MCF 10A (cell line): ENCODE measurements at regions not wholly inside any gene's neighbourhood (a gene's known extent, or its start where the extent isn't known, plus 50 kb on each side); places are given as distances from the start of the nearest gene placed in this dataset.

Experiments
- BruUV-seq: library from RNA; stranded (reverse); fragments of 400-500 nt; replicated peaks from 2 replicates; lab custom pipeline; 2021; lab: Mats Ljungman, UMichigan
- CTCF ChIA-PET: fragments of 300-600 bp; sonication (Branson Sonifier 250); formaldehyde crosslinking; extraction: SDS; loops from one replicate; lab custom pipeline; 2021; ENCODE audit warnings: antibody characterized with exemption, inconsistent platforms; lab: Yijun Ruan, JAX
- POLR2A ChIA-PET: fragments of 300-600, 350-650 bp; sonication (Branson Sonifier 250); formaldehyde crosslinking; extraction: SDS; loops from one replicate; lab custom pipeline; 2020; ENCODE audit warnings: antibody characterized with exemption, inconsistent platforms; lab: Yijun Ruan, JAX
- DNase-seq: peaks from one replicate; pipeline ENCODE4 v3.0.0-alpha.2; 2018; ENCODE audit not compliant: unreplicated experiment
- H3K27ac Mint-ChIP-seq: one replicate; pipeline ENCODE4 v1.8.0; 2022; ENCODE audit warnings: mild to moderate bottlenecking, low read depth, mixed read lengths; ENCODE audit not compliant: unreplicated experiment
- H3K27me3 Mint-ChIP-seq: one replicate; pipeline ENCODE4 v1.8.0; 2022; ENCODE audit warnings: mixed read lengths; ENCODE audit not compliant: insufficient read depth, unreplicated experiment
- H3K36me3 Mint-ChIP-seq: one replicate; pipeline ENCODE4 v1.8.0; 2022; ENCODE audit warnings: mild to moderate bottlenecking, moderate library complexity, mixed read lengths; ENCODE audit not compliant: insufficient read depth, unreplicated experiment
- H3K4me1 Mint-ChIP-seq: one replicate; pipeline ENCODE4 v1.8.0; 2022; ENCODE audit warnings: mixed read lengths; ENCODE audit not compliant: insufficient read depth, unreplicated experiment
- H3K4me3 Mint-ChIP-seq: one replicate; pipeline ENCODE4 v1.8.0; 2022; ENCODE audit warnings: mild to moderate bottlenecking, moderate library complexity, mixed read lengths; ENCODE audit not compliant: unreplicated experiment
- H3K9me3 Mint-ChIP-seq: one replicate; pipeline ENCODE4 v1.8.0; 2022; ENCODE audit warnings: mixed read lengths; ENCODE audit not compliant: unreplicated experiment
- CTCF ChIP-seq: fragments of 200-600 bp; IDR thresholded peaks from one replicate; pipeline ENCODE4 v1.8.0; 2022; ENCODE audit warnings: antibody characterized with exemption, mild to moderate bottlenecking; ENCODE audit not compliant: unreplicated experiment
- intact Hi-C: fragments of 100-400 bp; cut with micrococcal nuclease; formaldehyde crosslinking; loops from 2 replicates; pipeline ENCODE4 v1.14.1; 2022

DNA sequence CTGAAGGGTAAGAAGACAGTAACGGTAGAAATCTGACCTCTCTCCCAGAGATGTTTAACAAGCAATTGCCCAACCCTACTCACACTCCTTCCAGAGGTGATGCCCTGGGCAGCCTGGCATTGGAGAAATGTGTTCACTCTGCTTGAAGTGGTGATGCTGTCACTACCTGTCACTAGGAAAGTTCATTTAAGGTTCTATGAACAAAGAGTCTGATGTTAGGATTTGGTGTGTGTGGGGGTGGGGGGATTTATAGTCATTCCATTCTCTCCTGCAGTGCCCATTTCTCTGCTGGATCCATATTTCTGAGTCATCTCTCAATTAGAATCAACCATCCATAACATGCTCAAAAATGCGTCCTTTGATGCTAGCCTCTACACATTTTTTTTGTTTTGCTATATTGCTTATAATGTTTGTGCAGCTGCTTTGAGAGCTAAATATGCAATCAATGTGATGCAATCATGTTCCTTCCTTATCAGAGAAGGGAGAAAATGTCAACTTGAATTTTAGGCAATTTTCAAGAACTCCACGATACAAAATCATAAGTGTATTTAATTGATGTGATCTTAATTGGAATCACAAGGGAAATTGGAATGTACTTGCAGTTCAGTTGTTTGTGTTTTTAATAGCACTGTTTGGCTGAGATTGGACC lies 173.9 kb downstream of the DUSP10 start:
- Mint-ChIP-seq H3K4me1 (no peaks in the 10 kb centered on the region), H3K27me3 (no peaks in the 10 kb centered on the region), H3K4me3 (no peak overlapping the region), H3K9me3 (no peaks in the 10 kb centered on the region), H3K36me3 (no peaks in the 10 kb centered on the region), H3K27ac (no peak overlapping the region)
- POLR2A ChIA-PET: interaction anchor here (1.2 to 1.4 kb wide), 2 partner anchors 11 to 174 kb away, joined by 3 to 5 read pairs; partner anchors contain the start of gene DUSP10
- no TSS peak for BruUV-seq
- DNase-seq: no peak
- intact Hi-C loops: no loop called here
- CTCF ChIA-PET: interaction anchor here (0.6 kb wide), 1 partner anchor 91 kb away, joined by 3 read pairs; no protein-coding TSS in a partner anchor
- TF ChIP-seq CTCF: no peak

DNA sequence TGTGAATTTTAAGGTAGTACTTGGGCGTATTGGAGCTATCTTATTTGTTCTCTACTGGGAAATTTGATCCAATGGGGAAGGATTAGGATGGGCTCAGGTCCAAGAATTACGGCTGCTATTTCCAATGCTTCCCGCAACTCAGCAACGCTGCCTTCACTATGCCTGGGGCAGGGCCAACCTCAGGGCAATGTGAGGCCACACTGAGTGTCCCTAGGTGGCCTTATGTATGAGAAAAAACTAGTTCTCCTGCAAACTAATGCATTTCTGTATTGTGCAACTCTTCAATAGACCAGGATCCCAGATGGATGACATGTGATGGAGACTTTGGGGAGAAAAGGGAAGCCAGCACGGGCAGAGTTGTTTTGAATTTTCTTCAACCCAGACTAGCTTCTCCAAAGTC lies 168.1 kb downstream of the DUSP10 start:
- POLR2A ChIA-PET: interaction anchor here (0.7 to 1.4 kb wide), 2 partner anchors 16 to 600 kb away, joined by 3 to 4 read pairs; no protein-coding TSS in a partner anchor
- no peaks in the 10 kb centered on the region for H3K27me3 Mint-ChIP-seq
- intact Hi-C loops: no loop called here
- DNase-seq: peak; percentile 27
- no peaks in the 10 kb centered on the region for H3K4me1 Mint-ChIP-seq
- no peaks in the 10 kb centered on the region for H3K36me3 Mint-ChIP-seq
- no peak for TF ChIP-seq CTCF
- no peak overlapping the region for H3K4me3 Mint-ChIP-seq
- peaks cover 21% of the 10 kb centered on the region for H3K9me3 Mint-ChIP-seq
- BruUV-seq: no TSS peak
- H3K27ac Mint-ChIP-seq: no peak overlapping the region
- CTCF ChIA-PET: interaction anchor here (1.5 kb wide), 1 partner anchor 10 kb away, joined by 3 read pairs; no protein-coding TSS in a partner anchor

- Mint-ChIP-seq H3K36me3 (no peaks in the 10 kb centered on the region), H3K27me3 (no peaks in the 10 kb centered on the region), H3K27ac (no peak overlapping the region), H3K4me3 (no peak overlapping the region), H3K9me3 (peaks cover 21% of the 10 kb centered on the region), H3K4me1 (no peaks in the 10 kb centered on the region)
- no TSS peak for BruUV-seq
- intact Hi-C loops: no loop called here
- TF ChIP-seq CTCF: no peak
- no peak for DNase-seq
- POLR2A ChIA-PET: interaction anchor here (1.4 kb wide), 1 partner anchor 17 kb away, joined by 4 read pairs; no protein-coding TSS in a partner anchor
- CTCF ChIA-PET: interaction anchor here (0.6 to 1.7 kb wide), 4 partner anchors 9 to 334 kb away, joined by 3 read pairs; no protein-coding TSS in a partner anchor
Observed at GRCh38 chr1:221574529-221574928, 167.4 kb downstream of the DUSP10 start.

GRCh38 chr1:221575605-221576004 lies 166.3 kb downstream of the DUSP10 start:
- intact Hi-C loops: no loop called here
- H3K4me3 Mint-ChIP-seq: no peak overlapping the region
- no TSS peak for BruUV-seq
- ChIA-PET CTCF (interaction anchor here (0.7 to 1.7 kb wide), 4 partner anchors 20 to 879 kb away, joined by 3 to 4 read pairs (median 4); no protein-coding TSS in a partner anchor), POLR2A (interaction anchor here (0.6 kb wide), 1 partner anchor 168 kb away, joined by 3 read pairs; no protein-coding TSS in a partner anchor)
- H3K27ac Mint-ChIP-seq: no peak overlapping the region
- peak; percentile 41 for DNase-seq
- no peaks in the 10 kb centered on the region for H3K4me1 Mint-ChIP-seq
- no peaks in the 10 kb centered on the region for H3K36me3 Mint-ChIP-seq
- no peak for TF ChIP-seq CTCF
- H3K9me3 Mint-ChIP-seq: peaks cover 21% of the 10 kb centered on the region
- no peaks in the 10 kb centered on the region for H3K27me3 Mint-ChIP-seq
